Natural killer cell (primary cell): ENCODE measurements at regions not wholly inside any gene's neighbourhood (a gene's known extent, or its start where the extent isn't known, plus 50 kb on each side); places are given as distances from the start of the nearest gene placed in this dataset.

Experiments
- ATAC-seq, 3 donors: fragments of 150-1000 bp in 2 of 3; fragments of 200-7000 bp in 1 of 3; cut with Tn5 transposase; 1 replicate in 1 of 3; 2 replicates in 2 of 3; pipeline ENCODE4 v1.10.0; 2021; ENCODE audit warnings: mild to moderate bottlenecking in 2 of 3, moderate library complexity in 2 of 3
- DNase-seq, 2 donors: peaks; one replicate each; pipeline versions ENCODE4 v3.0.0 to v3.0.0-alpha.2; 2013 to 2021; ENCODE audit warnings: mixed read lengths in 1 of 2
- H3K27ac ChIP-seq: one replicate; pipeline ENCODE4 v1.5.1; 2013; ENCODE audit warnings: mild to moderate bottlenecking, low read length
- H3K27me3 ChIP-seq: one replicate; pipeline ENCODE4 v1.6.1; 2013; ENCODE audit warnings: low read length; ENCODE audit not compliant: control insufficient read depth, insufficient read depth
- H3K36me3 ChIP-seq: one replicate; pipeline ENCODE4 v1.6.1; 2013; ENCODE audit warnings: low read length; ENCODE audit not compliant: control insufficient read depth, insufficient read depth
- H3K4me1 ChIP-seq: one replicate; pipeline ENCODE4 v1.6.1; 2013; ENCODE audit warnings: low read length; ENCODE audit not compliant: control insufficient read depth, insufficient read depth
- H3K4me3 ChIP-seq: one replicate; pipeline ENCODE4 v1.5.1; 2013; ENCODE audit warnings: low read length
- H3K9me3 ChIP-seq: one replicate; pipeline ENCODE4 v1.6.1; 2013; ENCODE audit warnings: low read length; ENCODE audit not compliant: control insufficient read depth, insufficient read depth
- H3K27ac Mint-ChIP-seq, 2 donors: one replicate each; pipeline ENCODE4 v1.8.0; 2022; ENCODE audit warnings: mild to moderate bottlenecking in 2 of 2, mixed read lengths in 2 of 2, moderate library complexity in 1 of 2
- H3K27me3 Mint-ChIP-seq, 2 donors: one replicate each; pipeline ENCODE4 v1.8.0; 2022; ENCODE audit warnings: low read depth in 2 of 2, mixed read lengths in 2 of 2
- H3K36me3 Mint-ChIP-seq: one replicate; pipeline ENCODE4 v1.8.0; 2022; ENCODE audit warnings: mixed read lengths
- H3K4me1 Mint-ChIP-seq, 2 donors: one replicate each; pipeline ENCODE4 v1.8.0; 2022; ENCODE audit warnings: mixed read lengths in 2 of 2
- H3K4me3 Mint-ChIP-seq: one replicate; pipeline ENCODE4 v1.8.0; 2022; ENCODE audit warnings: mild to moderate bottlenecking, moderate library complexity, mixed read lengths
- H3K9me3 Mint-ChIP-seq, 2 donors: one replicate each; pipeline ENCODE4 v1.8.0; 2022; ENCODE audit warnings: mixed read lengths in 2 of 2
- WGBS: methylation state at CpG from one replicate; pipeline ENCODE4 v1.1.7; 2013; ENCODE audit warnings: missing lambda C conversion rate; ENCODE audit not compliant: insufficient coverage; 5-methylcytosine and 5-hydroxymethylcytosine counted together
- intact Hi-C: fragments of 100-400 bp; cut with micrococcal nuclease; formaldehyde crosslinking; loops from one replicate; pipeline ENCODE4 v1.14.2; 2022
- TF ChIP-seq, protein P1 (sequence below): fragments of 200-600 bp; IDR thresholded peaks from one replicate; pipeline ENCODE4 v1.8.0; 2022; ENCODE audit warnings: antibody characterized with exemption

DNA sequence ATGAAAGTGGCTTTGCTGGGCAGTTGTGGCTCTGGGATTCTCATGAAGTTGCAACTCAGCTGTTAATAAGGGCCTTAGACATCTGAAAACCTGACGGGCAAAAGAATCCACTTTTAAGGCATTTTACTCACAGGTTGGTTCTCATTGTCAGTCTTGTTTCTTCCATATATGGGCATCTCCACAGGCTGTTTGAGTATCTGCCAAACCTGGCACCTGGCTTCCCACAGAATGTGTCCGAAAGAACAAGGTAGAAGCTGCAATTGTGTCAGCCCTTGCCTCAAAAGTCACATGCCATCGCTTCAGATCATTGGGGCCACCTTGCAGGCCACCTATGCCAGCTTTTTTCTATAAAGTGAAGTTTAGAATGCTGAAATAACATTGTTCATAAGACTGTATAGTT lies 102.4 kb downstream of the KCTD12 start:
- H3K27ac Mint-ChIP-seq: no peak overlapping the region
- H3K9me3 Mint-ChIP-seq: no peaks in the 10 kb centered on the region
- no peak for ATAC-seq
- H3K4me3 ChIP-seq: no peak overlapping the region
- H3K9me3 ChIP-seq: no peaks in the 10 kb centered on the region
- peaks cover 12 to 19% of the 10 kb centered on the region in 2 donors for H3K27me3 Mint-ChIP-seq
- H3K36me3 ChIP-seq: no peaks in the 10 kb centered on the region
- TF ChIP-seq, protein P1, sequence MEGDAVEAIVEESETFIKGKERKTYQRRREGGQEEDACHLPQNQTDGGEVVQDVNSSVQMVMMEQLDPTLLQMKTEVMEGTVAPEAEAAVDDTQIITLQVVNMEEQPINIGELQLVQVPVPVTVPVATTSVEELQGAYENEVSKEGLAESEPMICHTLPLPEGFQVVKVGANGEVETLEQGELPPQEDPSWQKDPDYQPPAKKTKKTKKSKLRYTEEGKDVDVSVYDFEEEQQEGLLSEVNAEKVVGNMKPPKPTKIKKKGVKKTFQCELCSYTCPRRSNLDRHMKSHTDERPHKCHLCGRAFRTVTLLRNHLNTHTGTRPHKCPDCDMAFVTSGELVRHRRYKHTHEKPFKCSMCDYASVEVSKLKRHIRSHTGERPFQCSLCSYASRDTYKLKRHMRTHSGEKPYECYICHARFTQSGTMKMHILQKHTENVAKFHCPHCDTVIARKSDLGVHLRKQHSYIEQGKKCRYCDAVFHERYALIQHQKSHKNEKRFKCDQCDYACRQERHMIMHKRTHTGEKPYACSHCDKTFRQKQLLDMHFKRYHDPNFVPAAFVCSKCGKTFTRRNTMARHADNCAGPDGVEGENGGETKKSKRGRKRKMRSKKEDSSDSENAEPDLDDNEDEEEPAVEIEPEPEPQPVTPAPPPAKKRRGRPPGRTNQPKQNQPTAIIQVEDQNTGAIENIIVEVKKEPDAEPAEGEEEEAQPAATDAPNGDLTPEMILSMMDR: no peak
- no peak overlapping the region for H3K4me3 Mint-ChIP-seq
- H3K4me1 ChIP-seq: no peaks in the 10 kb centered on the region
- H3K4me1 Mint-ChIP-seq: no peaks in the 10 kb centered on the region
- intact Hi-C loops: no loop called here
- no peak for DNase-seq
- H3K36me3 Mint-ChIP-seq: peaks cover 7% of the 10 kb centered on the region
- H3K27me3 ChIP-seq: no peaks in the 10 kb centered on the region
- WGBS: 77% methylated on average over 3 of the region's 3 CpGs
- H3K27ac ChIP-seq: no peak overlapping the region

DNA sequence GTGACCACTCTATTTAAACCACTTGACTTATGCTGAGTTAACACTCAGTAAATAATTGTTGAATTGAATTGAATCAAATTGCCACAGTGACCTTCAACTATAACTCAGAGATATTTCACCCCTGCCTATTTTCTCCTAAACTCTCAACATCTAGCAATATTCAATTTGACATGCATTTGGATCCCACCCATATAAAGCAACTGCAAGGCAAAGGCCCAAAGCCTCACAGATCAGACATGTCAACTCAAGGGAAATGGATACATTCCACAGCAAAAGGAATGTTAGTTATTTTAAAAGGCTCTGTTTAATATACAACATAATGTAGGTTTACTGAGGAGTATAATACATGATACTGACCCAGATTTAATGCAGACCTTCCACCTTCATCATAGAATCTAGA lies 107.4 kb downstream of the KCTD12 start:
- Mint-ChIP-seq H3K9me3 (no peaks in the 10 kb centered on the region), H3K27me3 (peaks cover 6 to 7% of the 10 kb centered on the region in 2 donors), H3K27ac (no peak overlapping the region), H3K4me1 (no peaks in the 10 kb centered on the region), H3K4me3 (no peak overlapping the region), H3K36me3 (no peaks in the 10 kb centered on the region)
- intact Hi-C loops: no loop called here
- H3K9me3 ChIP-seq: no peaks in the 10 kb centered on the region
- H3K27ac ChIP-seq: no peak overlapping the region
- TF ChIP-seq, protein P1: no peak
- DNase-seq: no peak
- no peaks in the 10 kb centered on the region for H3K36me3 ChIP-seq
- H3K4me3 ChIP-seq: no peak overlapping the region
- H3K4me1 ChIP-seq: no peaks in the 10 kb centered on the region
- H3K27me3 ChIP-seq: no peaks in the 10 kb centered on the region
- ATAC-seq: no peak

DNA sequence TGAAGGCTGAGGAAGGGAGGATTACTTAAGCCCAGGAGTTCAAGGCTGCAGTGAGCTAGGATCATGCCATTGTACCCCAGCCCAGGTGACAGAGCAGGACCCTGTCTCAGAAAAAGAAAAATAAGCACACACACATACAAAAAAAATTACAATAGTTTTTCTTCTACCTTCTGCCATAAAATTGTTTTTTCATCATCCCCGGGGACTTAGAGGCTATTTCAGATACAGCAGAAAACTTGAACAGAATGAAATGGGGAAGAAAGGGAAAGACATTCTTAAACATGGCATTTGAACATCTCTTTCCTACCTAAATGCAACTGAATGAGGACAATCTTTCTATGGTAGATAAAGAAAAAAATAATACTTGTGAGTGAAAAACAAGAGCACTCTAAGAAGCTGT lies 109.1 kb downstream of the KCTD12 start:
- DNase-seq (no peak), ATAC-seq (no peak)
- Histone ChIP-seq H3K27me3 (no peaks in the 10 kb centered on the region), H3K4me3 (no peak overlapping the region), H3K4me1 (no peaks in the 10 kb centered on the region), H3K9me3 (no peaks in the 10 kb centered on the region), H3K36me3 (no peaks in the 10 kb centered on the region), H3K27ac (no peak overlapping the region)
- intact Hi-C loops: no loop called here
- Mint-ChIP-seq H3K4me1 (no peaks in the 10 kb centered on the region), H3K27ac (no peak overlapping the region), H3K4me3 (no peak overlapping the region), H3K9me3 (no peaks in the 10 kb centered on the region), H3K27me3 (peaks cover 6 to 7% of the 10 kb centered on the region in 2 donors), H3K36me3 (no peaks in the 10 kb centered on the region)
- WGBS: no CpG with 5 or more reads among the region's 1 CpG
- TF ChIP-seq, protein P1: no peak

DNA sequence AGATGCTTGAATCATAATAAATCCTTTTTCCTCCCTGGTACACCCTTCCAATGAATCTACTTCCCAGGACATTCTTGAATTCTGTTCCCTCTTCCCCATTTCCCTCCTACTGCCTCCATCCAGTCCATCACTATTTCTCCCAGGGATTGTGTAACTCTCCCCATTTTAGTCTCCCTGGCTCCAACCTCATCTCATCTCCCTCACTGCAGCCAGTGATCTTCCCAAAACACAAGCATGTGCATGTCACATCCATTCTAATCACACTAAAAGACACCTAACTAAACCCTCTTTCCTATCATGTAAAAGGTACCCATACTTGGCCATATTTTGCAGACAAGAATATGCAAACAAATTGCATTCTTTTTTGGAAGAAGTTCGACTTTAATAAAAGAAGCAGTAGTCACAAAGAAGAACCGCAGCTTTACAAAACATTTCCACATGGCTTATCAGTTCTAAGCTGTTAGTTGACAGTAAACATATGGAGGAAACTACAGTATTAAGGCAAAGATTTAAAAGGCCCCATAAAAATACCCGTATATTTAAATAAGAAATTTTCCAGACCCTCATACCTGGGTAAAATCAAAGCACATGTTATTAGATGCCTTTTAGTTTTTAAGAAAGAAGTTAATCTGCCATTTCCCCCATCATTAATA lies 111.0 kb downstream of the KCTD12 start:
- Mint-ChIP-seq H3K36me3 (no peaks in the 10 kb centered on the region), H3K27me3 (peaks cover 3 to 4% of the 10 kb centered on the region in 2 donors), H3K27ac (no peak overlapping the region), H3K4me1 (no peaks in the 10 kb centered on the region), H3K4me3 (no peak overlapping the region), H3K9me3 (no peaks in the 10 kb centered on the region)
- intact Hi-C loops: no loop called here
- Histone ChIP-seq H3K9me3 (no peaks in the 10 kb centered on the region), H3K4me1 (no peaks in the 10 kb centered on the region), H3K36me3 (no peaks in the 10 kb centered on the region), H3K27ac (no peak overlapping the region), H3K27me3 (no peaks in the 10 kb centered on the region), H3K4me3 (no peak overlapping the region)
- whole genome bisulfite sequencing: 75% methylated on average over 2 of the region's 3 CpGs
- TF ChIP-seq, protein P1: no peak
- DNase-seq (no peak), ATAC-seq (no peak)
